ENCODE measurements at regions not wholly inside any gene's neighbourhood (a gene's known extent, or its start where the extent isn't known, plus 50 kb on each side); places are given as distances from the start of the nearest gene placed in this dataset.

DNA sequence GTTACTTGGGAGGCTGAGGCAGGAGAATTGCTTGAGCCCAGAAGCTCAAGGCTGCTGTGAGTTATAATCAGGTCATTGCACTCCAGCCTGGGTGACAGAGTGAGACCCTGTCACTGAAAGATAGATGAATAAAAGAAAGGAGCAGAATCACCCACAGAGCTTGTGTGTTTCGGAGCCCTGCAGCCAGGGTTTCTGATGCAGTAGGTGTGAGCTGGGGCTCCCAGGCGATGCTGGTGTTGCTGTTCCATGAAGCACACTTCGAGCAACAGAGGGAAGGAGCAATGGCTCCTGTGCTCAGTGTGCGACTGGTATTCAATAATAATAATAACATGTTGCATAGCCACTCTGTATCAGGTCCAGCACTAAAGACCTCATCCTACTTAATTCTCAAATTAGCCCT lies 197.5 kb upstream of the CST7 start:
- no peak overlapping the region for H3K18ac ChIP-seq (ENCODE audit: low read depth, low read length)
- ChIA-PET CTCF (no interaction called here), POLR2A (ENCODE audit: unreplicated experiment) (no interaction called here)
- no peaks in the 10 kb centered on the region for H3K9me3 ChIP-seq (ENCODE audit: control insufficient read depth, insufficient read depth, low read length)
- ATAC-seq (ENCODE audit: low read depth) (no peak), DNase-seq (no peak)
- no peak overlapping the region for H3K4ac ChIP-seq (ENCODE audit: low read depth, low read length)
- in situ Hi-C loops (cut with MboI; ENCODE audit: low sequenced_read_pairs) (no loop called here), intact Hi-C loops (cut with micrococcal nuclease) (no loop called here), dilution Hi-C loops (cut with HindIII; ENCODE audit: low sequenced_read_pairs, unreplicated experiment) (no loop called here)
- H4K8ac ChIP-seq (ENCODE audit: low read depth in 2 of 2, low read length in 2 of 2), result no peak overlapping the region
- no TSS peak for BruUV-seq (replicated peaks)
- no peaks in the 10 kb centered on the region for H3K79me1 ChIP-seq (ENCODE audit: low read depth in 1 of 2, low read length in 2 of 2)
- H3K4me1 ChIP-seq (ENCODE audit: control insufficient read depth, insufficient read depth, low read length), result no peaks in the 10 kb centered on the region
- TF ChIP-seq SMC3 (IDR thresholded peaks at IDR 0.05; ENCODE audit: low read depth, low read length), result no peak
- TF ChIP-seq BHLHE40 (IDR thresholded peaks at IDR 0.05; ENCODE audit: low read depth, low read length), result no peak
- no peak for TF ChIP-seq RFX5 (IDR thresholded peaks at IDR 0.05; ENCODE audit: low read depth, low read length)
- no peak for TF ChIP-seq CEBPB (IDR thresholded peaks at IDR 0.05; ENCODE audit: low read depth, low read length)
- TF ChIP-seq RCOR1 (IDR thresholded peaks at IDR 0.05; ENCODE audit: insufficient replicate concordance, low read length), result no peak
- TF ChIP-seq, protein P1, sequence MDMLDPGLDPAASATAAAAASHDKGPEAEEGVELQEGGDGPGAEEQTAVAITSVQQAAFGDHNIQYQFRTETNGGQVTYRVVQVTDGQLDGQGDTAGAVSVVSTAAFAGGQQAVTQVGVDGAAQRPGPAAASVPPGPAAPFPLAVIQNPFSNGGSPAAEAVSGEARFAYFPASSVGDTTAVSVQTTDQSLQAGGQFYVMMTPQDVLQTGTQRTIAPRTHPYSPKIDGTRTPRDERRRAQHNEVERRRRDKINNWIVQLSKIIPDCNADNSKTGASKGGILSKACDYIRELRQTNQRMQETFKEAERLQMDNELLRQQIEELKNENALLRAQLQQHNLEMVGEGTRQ (IDR thresholded peaks at IDR 0.05; ENCODE audit: low read depth, low read length), result no peak
- no peak for TF ChIP-seq NFE2L2 (IDR thresholded peaks at IDR 0.05; ENCODE audit: low read depth, low read length)
- no peak for TF ChIP-seq MAFK (IDR thresholded peaks at IDR 0.05; ENCODE audit: low read depth, low read length)
- TF ChIP-seq POLR2A (IDR thresholded peaks at IDR 0.05; ENCODE audit: low read depth, low read length), result no peak
- TF ChIP-seq CHD1 (IDR thresholded peaks at IDR 0.05; ENCODE audit: low read depth, low read length), result no peak
- no peak for TF ChIP-seq MAZ (IDR thresholded peaks at IDR 0.05; ENCODE audit: borderline replicate concordance, low read depth, low read length)
- TF ChIP-seq FOS (IDR thresholded peaks at IDR 0.05; ENCODE audit: low read depth, low read length), result no peak
- TF ChIP-seq, protein P2, sequence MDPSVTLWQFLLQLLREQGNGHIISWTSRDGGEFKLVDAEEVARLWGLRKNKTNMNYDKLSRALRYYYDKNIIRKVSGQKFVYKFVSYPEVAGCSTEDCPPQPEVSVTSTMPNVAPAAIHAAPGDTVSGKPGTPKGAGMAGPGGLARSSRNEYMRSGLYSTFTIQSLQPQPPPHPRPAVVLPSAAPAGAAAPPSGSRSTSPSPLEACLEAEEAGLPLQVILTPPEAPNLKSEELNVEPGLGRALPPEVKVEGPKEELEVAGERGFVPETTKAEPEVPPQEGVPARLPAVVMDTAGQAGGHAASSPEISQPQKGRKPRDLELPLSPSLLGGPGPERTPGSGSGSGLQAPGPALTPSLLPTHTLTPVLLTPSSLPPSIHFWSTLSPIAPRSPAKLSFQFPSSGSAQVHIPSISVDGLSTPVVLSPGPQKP (IDR thresholded peaks at IDR 0.05; ENCODE audit: borderline replicate concordance, low read depth, low read length), result no peak
- no peak for TF ChIP-seq RAD21 (IDR thresholded peaks at IDR 0.05; ENCODE audit: low read length)
- TF ChIP-seq, protein P3, sequence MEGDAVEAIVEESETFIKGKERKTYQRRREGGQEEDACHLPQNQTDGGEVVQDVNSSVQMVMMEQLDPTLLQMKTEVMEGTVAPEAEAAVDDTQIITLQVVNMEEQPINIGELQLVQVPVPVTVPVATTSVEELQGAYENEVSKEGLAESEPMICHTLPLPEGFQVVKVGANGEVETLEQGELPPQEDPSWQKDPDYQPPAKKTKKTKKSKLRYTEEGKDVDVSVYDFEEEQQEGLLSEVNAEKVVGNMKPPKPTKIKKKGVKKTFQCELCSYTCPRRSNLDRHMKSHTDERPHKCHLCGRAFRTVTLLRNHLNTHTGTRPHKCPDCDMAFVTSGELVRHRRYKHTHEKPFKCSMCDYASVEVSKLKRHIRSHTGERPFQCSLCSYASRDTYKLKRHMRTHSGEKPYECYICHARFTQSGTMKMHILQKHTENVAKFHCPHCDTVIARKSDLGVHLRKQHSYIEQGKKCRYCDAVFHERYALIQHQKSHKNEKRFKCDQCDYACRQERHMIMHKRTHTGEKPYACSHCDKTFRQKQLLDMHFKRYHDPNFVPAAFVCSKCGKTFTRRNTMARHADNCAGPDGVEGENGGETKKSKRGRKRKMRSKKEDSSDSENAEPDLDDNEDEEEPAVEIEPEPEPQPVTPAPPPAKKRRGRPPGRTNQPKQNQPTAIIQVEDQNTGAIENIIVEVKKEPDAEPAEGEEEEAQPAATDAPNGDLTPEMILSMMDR (conservative IDR thresholded peaks at IDR 0.05; ENCODE audit: low read depth, low read length), result no peak
- no peak for TF ChIP-seq MXI1 (IDR thresholded peaks at IDR 0.05; ENCODE audit: borderline replicate concordance, low read depth, low read length)
- no peak overlapping the region for H4K91ac ChIP-seq (ENCODE audit: insufficient read depth, low read depth, low read length)
- H3K14ac ChIP-seq (replicated peaks; ENCODE audit: low read depth, low read length), result no peak overlapping the region
- H4K5ac ChIP-seq (ENCODE audit: low read depth, low read length), result no peak overlapping the region
- H2BK15ac ChIP-seq (ENCODE audit: low read depth, low read length), result no peak overlapping the region
- H3K9me1 ChIP-seq (ENCODE audit: insufficient read depth, low read length), result no peaks in the 10 kb centered on the region
- peaks cover 6% of the 10 kb centered on the region for H3K27me3 ChIP-seq (ENCODE audit: control insufficient read depth, insufficient read depth, low read length)
- H3K4me3 ChIP-seq (ENCODE audit: insufficient read depth, low read depth, low read length), result no peak overlapping the region
- no peak overlapping the region for H3K9ac ChIP-seq (ENCODE audit: low read depth, low read length)
- no peak overlapping the region for H2AFZ ChIP-seq (replicated peaks; ENCODE audit: low read length, poor library complexity)
- no peak overlapping the region for H3K4me2 ChIP-seq (ENCODE audit: low read depth, low read length)
- H2AK9ac ChIP-seq (replicated peaks; ENCODE audit: low read depth, low read length, poor library complexity), result no peak overlapping the region
- no peaks in the 10 kb centered on the region for H3K36me3 ChIP-seq (ENCODE audit: control insufficient read depth, insufficient read depth, low read length)
- no peak overlapping the region for H2BK20ac ChIP-seq (ENCODE audit: low read depth, low read length)
- no peak overlapping the region for H2BK5ac ChIP-seq (ENCODE audit: low read depth, low read length, poor library complexity, severe bottlenecking)
- no peak overlapping the region for H2AK5ac ChIP-seq (ENCODE audit: low read depth, low read length)
- no peak overlapping the region for H3K27ac ChIP-seq (ENCODE audit: insufficient read depth, low read length)
- no peak overlapping the region for H3K56ac ChIP-seq (ENCODE audit: extremely low read depth, insufficient read depth, low read length)
- H2BK120ac ChIP-seq (ENCODE audit: low read depth, low read length), result no peak overlapping the region
- no peaks in the 10 kb centered on the region for H4K20me1 ChIP-seq (ENCODE audit: insufficient read depth, low read length)
- 80% methylated on average over 1 of the region's 4 CpGs; no CpG with 5 or more reads in 1 of the 2 experiments for WGBS, 2 experiments (ENCODE audit: extremely low coverage in 2 of 2, insufficient read length in 1 of 2)
- H3K23ac ChIP-seq (ENCODE audit: low read depth, low read length), result no peak overlapping the region
